Activated T-cell treated with anti-CD3 and anti-CD28 coated beads for 4 hours (primary cell): ENCODE measurements at regions not wholly inside any gene's neighbourhood (a gene's known extent, or its start where the extent isn't known, plus 50 kb on each side); places are given as distances from the start of the nearest gene placed in this dataset.
A peak's percentile ranks its signal among the peaks of the same experiment; 100 is the strongest.

Experiments used
- DNase-seq: peaks from one replicate; pipeline ENCODE4 v3.0.0-alpha.2; 2020

GRCh38 chr15:70209499-70209898 is 111.8 kb upstream of the TLE3 start:
- no peak for DNase-seq

DNA sequence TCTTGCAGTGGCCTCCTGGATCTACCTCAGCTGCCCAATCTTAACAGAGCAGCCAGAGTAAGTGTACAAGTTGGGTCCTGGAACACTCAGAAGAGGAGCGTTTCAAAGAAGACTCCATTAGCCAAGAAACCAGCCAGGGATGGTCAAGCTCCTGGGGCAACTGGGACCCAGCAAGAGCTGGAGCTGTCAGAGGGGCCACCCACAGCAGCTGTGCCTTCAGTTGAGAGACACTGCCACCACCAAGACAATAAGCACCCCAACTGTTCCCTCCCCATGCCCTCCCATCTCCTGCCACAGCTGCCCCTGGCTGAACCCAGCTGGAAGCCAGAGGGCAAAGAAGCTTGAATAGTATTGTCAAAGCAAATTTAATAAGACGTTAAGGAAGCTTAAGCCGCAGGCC is 110.6 kb upstream of the TLE3 start:
- no peak for DNase-seq

- no peak for DNase-seq
Observed at GRCh38 chr15:70206668-70207067, 109.0 kb upstream of the TLE3 start.

DNA sequence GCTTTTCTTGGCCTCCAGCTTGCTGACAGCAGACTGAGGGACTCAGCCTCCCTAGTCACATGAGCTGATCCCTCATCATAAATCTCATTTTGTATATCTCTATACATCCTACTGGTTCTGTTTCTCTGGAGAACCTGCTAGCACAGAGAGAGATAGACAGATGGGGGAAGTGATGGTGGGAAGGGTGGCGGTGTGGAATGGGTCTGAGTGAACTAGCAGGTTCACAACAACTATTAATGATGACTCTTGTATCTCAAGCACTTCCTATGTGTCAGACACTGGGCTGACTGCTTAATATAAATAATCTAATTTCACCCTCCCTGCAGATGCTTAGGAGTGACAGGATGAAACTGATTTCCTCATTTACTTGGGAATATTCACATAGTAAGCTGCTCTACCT is 106.9 kb upstream of the TLE3 start:
- DNase-seq, result no peak

DNA sequence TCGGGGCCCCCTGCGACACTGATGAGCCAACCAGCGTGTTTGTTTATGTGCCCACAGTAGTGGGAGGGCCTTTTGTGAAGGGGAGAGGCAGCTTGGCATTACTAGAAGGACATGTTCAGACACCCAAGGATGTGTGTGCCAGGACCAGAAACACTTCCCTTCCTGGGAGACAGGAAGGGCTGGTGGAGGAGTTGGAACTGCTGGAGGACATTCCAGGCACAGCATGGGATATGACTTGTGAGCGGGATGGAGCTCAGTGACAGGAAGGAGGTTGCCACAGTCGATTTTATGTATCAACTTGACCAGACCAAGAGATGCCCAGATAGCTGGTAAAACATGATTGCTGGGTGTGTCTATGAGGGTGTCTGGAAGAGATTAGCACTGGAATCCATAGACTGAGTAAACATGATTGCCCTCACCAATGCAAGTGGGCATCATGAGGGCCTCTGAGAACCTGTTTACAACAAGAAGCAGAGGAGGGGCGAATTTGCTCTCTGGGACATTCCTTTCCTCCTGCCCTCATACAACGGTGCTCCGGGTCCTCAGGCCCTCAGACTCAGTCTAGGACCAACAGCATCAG is 106.4 kb upstream of the TLE3 start:
- DNase-seq, result no peak

DNA sequence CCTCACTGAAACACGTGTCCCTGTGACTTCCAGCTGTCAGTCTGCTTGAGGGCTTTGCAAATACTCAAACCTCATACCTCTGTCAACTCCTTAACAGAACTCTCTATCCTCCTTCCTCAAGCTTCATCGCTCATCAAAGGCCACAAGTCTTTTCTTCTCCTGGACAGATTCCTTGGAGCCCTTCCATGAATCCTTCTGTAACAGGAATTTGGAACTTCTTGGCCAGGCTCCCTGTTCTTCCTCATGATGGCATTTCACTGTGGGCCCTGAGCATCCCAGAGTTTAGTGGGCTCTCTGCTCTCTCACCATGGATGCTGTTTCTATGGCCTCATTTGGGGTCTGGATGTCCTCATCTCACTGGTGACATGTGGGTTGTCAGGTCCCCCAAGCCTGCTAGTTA is 105.0 kb upstream of the TLE3 start:
- no peak for DNase-seq

DNA sequence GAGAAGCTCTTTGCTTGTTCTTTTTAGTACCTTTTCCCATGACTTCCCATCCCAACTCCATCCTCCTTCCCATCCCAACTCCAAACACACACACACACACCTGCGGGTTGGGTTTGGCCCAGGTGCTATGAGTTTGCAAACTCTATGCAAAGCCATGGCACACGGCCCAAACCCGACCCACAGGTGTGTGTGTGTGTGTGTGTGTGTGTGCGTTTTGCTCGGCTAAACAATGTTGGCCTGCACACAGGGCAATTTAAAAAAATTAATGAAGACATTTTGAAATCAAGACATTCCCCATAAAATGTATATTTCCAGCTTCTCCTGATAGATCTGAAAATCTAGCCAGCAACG is 103.7 kb upstream of the TLE3 start:
- DNase-seq, result no peak

- DNase-seq, result no peak
Observed at GRCh38 chr15:70200511-70201424, 103.1 kb upstream of the TLE3 start.

- no peak for DNase-seq
Observed at GRCh38 chr15:70199540-70200410, 102.1 kb upstream of the TLE3 start.

DNA sequence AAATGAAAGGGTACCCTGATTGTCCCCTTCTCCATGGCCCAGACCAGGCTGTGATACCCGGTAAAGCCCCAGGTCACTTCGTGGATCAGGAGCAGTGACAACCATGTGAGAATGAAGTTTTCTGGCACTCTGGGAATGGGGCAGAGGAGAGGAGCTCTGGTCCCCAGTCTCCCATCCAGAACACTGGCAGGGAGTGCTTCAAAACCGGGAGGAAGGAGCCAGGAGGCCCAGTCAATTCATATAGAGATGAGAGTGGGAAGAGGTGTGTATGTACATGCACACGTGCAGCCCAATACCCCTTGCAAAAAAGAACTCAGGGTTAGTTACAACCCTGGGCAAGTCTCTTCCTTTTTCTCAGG is 101.4 kb upstream of the TLE3 start:
- DNase-seq, result no peak

DNA sequence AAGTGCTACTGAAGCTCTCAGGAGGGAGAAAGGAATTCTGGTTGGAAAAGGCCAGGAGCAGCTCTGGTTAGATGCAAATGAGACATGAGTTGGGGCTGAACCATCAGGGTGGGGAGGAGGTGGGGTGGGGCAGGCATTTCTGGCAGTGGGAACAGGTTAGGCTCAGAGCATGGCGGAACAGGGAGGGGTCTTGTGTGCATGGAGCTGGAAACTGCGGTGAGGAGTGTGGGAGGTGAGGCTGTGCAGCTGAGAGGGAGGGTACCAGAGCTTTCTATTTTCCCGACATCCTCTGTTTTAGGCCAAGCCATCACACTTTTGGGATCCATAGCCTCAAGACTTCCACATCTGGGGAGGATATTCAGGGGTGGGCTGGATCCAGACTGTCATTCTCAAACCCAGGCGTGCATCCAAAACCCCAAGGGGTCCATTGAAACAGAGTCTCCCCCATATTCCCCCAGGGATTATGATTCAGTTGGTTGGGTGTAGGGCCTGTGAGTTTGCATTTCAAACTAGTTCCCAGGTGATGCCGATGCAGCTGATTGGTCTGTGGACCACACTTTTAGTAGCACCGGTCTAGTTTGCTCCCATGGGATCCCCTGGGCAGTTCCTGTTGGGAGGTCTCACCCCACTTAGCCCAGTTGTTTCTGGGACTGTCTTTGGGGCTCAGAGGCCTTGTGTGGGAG is 100.9 kb upstream of the TLE3 start:
- no peak for DNase-seq

- DNase-seq, result no peak
Observed at GRCh38 chr15:70197945-70198361, 100.2 kb upstream of the TLE3 start.

DNA sequence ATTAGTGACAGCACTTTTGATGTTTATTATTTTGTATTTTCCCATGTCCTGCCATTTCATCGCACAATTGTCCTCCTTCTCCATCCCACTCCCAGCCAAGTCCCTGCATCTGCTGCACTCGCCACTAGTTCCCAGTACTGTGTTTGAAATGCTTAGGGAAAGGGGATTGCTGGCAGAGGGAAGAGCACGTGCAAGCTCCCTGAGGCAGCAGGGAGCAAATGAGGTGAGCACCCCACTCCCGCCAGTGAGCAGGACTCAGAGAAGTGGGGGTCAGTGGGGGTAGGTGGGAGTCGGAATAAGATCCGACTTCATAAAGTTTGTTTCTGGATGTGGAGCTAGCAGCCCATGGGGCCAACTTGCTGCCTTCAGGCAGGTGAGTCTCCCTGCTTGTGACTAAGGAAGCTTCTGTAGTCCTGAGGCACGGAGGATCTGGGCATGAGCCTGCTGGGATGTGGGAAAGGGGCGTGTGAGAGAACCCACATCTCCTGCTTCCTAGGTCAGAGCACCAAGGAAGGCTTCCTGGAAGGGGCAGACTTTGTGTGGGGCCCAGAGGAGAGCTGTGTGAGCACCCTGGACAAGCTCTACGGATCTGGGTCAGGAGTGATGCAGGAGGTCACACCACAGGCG is 99.7 kb upstream of the TLE3 start:
- DNase-seq, result no peak

GRCh38 chr15:70196372-70197316 is 98.9 kb upstream of the TLE3 start:
- peak; percentile 16 for DNase-seq

- DNase-seq, result no peak
Observed at GRCh38 chr15:70195587-70196305, 98.0 kb upstream of the TLE3 start.

DNA sequence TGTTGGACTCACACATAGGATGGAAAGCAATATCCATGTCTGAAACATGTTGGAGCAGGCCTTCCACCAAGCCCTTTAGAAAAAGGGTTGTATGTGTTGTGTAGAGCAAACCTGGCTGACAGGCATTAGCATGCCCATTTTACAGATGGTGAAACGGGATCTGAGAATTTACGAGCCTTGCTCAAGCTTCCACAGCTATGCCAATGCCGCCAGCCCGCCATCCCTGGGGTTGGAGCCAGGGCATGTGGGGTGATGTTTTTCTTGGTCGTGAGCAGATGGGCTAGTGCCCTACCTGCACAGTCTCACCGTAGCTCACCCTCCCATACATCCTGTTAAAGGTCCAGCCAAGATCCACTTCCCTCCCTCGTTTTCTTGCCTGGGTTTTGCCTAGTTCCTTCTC is 97.5 kb upstream of the TLE3 start:
- no peak for DNase-seq

- DNase-seq, result no peak
Observed at GRCh38 chr15:70194266-70194665, 96.5 kb upstream of the TLE3 start.

GRCh38 chr15:70193734-70194133 is 96.0 kb upstream of the TLE3 start:
- no peak for DNase-seq

- no peak for DNase-seq
Observed at GRCh38 chr15:70192490-70192889, 94.8 kb upstream of the TLE3 start.

GRCh38 chr15:70192041-70192440 is 94.3 kb upstream of the TLE3 start:
- DNase-seq, result no peak

DNA sequence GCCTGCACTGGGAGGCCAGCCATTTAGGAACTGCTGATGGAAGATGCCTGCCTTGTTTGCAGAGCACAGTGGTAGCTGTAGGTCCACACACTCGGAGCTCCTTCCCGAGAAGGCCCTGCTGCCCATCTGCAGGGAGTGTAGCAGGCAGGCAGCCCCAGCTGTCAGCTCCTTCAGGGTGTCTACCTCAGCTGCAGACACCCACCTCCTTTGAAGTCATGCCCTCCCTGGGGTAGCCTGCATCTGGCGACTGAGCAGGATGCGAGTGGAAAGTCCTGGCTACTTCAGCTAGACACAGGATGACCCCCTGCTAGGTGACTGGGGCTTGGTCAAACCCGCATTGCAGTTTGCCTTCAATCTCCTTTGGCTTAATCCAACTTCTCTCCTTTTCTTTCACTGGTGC is 93.2 kb upstream of the TLE3 start:
- no peak for DNase-seq
